GM18502 (cell line): ENCODE measurements at regions not wholly inside any gene's neighbourhood (a gene's known extent, or its start where the extent isn't known, plus 50 kb on each side); places are given as distances from the start of the nearest gene placed in this dataset.

ENCODE experiments used
- ATAC-seq: cut with Tn5 transposase; IDR thresholded peaks from one replicate; pipeline ENCODE4 v1.9.1; 2021; ENCODE audit warnings: mild to moderate bottlenecking; ENCODE audit not compliant: unreplicated experiment, poor library complexity

- no peak for ATAC-seq
Observed at GRCh38 chr1:4010814-4011605, 110.9 kb upstream of the C1orf174 start.

- ATAC-seq, result no peak
Observed at GRCh38 chr1:4016351-4017130, 116.5 kb upstream of the C1orf174 start.

DNA sequence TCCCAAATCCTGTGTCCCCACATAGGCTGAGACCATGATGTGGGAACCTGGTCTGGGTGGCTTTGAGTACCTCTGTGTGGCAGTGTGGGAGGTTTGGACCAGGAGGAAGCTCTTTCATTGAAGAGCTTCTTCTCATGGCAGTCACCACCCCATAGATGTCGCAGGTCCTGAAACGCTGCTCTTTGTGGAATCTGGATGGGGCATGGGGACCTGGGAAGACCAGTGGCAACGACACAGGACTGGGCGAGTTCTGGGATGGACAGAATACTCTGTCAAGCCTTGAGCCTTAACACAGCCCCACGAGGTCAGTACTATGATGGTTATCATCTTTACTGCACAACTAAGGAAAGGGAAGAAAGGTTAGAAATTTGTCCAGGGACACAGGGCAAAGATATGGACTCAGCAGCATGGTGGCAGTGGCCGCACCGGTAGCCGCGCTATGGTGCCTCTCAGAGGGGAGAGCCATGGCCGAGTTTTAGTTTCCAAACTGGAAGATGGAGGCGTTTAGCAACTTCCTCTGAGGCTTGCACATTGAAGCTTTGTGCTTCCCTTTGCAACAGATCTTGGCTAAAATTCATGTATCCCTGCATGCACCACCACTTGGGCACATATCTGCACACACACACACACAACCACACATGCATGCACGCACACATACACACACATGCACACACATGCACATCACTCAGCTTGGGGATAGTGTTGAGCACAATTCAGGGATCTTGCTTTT, 117.7 kb upstream of the C1orf174 start:
- ATAC-seq, result no peak

GRCh38 chr1:4018466-4019146, 118.5 kb upstream of the C1orf174 start:
- ATAC-seq, result no peak

GRCh38 chr1:4019147-4019521, 119.1 kb upstream of the C1orf174 start:
- no peak for ATAC-seq

GRCh38 chr1:4019606-4020331, 119.7 kb upstream of the C1orf174 start:
- ATAC-seq, result no peak

- no peak for ATAC-seq
Observed at GRCh38 chr1:4020449-4020848, 120.4 kb upstream of the C1orf174 start.

- no peak for ATAC-seq
Observed at GRCh38 chr1:4021136-4021973, 121.3 kb upstream of the C1orf174 start.

DNA sequence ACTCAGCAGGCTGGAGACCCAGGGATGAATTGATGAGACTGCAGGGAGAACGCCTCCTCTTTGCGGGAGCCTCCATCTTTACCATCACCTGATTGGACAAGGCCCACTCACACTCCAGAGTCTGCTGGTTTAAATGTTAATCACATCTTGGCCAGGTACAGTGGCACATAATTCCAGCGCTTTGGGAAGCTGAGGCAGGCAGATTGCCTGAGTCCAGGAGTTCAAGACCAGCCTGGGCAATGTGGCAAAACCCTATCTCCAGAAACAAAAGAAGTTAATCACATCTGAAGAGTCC, 121.8 kb upstream of the C1orf174 start:
- no peak for ATAC-seq

DNA sequence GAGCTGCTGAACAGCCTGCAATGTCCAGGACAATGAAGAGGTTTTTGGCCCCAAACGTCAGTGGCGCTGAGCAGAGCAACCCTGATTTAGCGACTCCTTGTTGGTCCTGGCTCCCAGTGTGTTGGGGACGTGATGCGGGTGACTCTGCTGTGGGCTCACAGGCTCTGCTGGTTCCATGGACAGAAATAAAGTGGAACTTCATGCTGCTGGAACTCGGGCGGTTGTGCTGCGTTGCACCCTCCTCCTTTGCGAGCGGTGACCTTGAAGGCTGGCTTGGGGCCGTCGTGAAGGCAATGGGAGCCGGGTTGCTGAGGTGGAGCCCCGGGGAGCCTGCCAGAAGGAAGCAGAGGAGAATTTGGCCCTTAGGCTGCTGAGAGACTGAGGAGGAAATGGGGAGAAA, 122.6 kb upstream of the C1orf174 start:
- no peak for ATAC-seq

- ATAC-seq, result no peak
Observed at GRCh38 chr1:4023678-4024077, 123.6 kb upstream of the C1orf174 start.

GRCh38 chr1:4024811-4025210, 124.7 kb upstream of the C1orf174 start:
- no peak for ATAC-seq

DNA sequence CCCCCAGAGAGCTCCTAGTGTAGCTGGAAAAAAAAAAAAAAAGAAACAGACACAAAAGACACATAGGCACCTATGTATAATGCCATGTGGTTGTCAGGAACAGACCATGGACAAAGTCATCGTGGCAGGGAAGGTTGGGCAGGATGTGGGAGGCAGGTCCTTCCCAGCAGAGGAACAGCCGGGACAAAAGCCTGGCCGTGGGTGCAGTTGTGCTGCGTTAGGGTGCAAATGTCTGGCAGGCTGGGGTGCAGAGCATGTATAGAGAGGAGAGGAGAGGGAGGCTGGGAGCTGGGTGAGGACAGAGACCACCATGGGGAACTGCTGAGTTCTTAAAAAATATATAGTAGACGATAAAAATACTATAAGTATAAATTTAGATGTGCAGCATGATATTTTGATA, 125.7 kb upstream of the C1orf174 start:
- no peak for ATAC-seq

DNA sequence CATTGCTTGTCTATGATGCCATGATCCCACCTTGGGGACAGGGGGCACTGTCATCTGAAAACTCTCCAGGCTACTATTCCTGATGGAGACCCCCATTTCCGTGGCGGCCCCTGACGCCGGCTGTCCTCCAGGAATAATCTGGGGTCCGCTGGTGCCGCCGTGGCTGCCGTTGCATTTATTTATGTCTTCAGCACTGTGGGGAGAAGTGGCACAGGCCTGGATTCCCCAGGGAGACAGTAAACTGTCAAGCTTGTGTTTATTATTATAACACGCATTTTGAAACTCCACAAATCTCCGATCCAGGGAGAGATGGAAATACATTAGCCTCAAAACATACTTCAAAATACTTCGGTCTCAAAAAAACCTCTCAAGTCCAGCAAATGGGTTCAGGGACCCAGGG, 126.9 kb upstream of the C1orf174 start:
- no peak for ATAC-seq

- peak; percentile 86 for ATAC-seq
Observed at GRCh38 chr1:4027492-4028138, 127.5 kb upstream of the C1orf174 start.

GRCh38 chr1:4028139-4028501, 128.0 kb upstream of the C1orf174 start:
- no peak for ATAC-seq

- ATAC-seq, result no peak
Observed at GRCh38 chr1:4029376-4029775, 129.3 kb upstream of the C1orf174 start.

DNA sequence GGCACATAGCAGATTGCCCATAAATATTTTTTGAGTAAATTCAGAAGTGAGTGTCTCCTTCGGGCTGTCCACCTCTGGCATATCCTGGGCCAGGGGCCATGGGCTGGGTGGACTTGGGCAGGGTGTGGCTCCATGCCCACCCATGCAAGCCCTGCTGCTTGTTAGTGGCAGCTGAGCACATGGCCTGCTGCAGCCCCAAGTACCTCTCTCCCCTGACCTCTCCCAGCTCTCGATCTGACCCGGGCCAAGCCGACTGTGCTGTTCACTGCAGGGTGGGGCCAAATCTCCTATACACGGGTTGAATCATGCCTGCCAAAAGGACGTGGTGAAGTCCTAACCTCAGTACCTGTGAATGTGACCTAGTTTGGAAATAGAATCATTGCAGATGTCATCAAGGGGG, 132.5 kb upstream of the C1orf174 start:
- no peak for ATAC-seq

GRCh38 chr1:4033129-4033676, 133.1 kb upstream of the C1orf174 start:
- no peak for ATAC-seq
